Lung (tissue), 11 donors: ENCODE measurements at regions not wholly inside any gene's neighbourhood (a gene's known extent, or its start where the extent isn't known, plus 50 kb on each side); places are given as distances from the start of the nearest gene placed in this dataset.

Experiments
- ATAC-seq: fragments of 200-7000 bp; cut with Tn5 transposase; one replicate; pipeline ENCODE4 v1.9.1; 2020; ENCODE audit warnings: moderate number of reproducible peaks; ENCODE audit not compliant: insufficient read depth, low FRiP score
- DNase-seq, 3 donors: peaks; one replicate each; pipeline ENCODE4 v3.0.0-alpha.2; 2013 to 2017
- H3K27ac ChIP-seq, 2 donors: one replicate each; pipeline ENCODE4 v1.5.1; 2013; ENCODE audit warnings: mild to moderate bottlenecking in 2 of 2, moderate library complexity in 2 of 2, control low read depth in 1 of 2, inconsistent platforms in 1 of 2, low read depth in 1 of 2, low read length in 1 of 2
- H3K27me3 ChIP-seq, 3 donors: one replicate each; pipeline ENCODE4 v1.5.1; 2013; ENCODE audit warnings: low read length in 2 of 3; ENCODE audit not compliant: control insufficient read depth in 3 of 3, insufficient read depth in 3 of 3
- H3K36me3 ChIP-seq, 4 donors: one replicate each; pipeline ENCODE4 v1.5.1; 2013; ENCODE audit warnings: low read length in 4 of 4, mild to moderate bottlenecking in 1 of 4, moderate library complexity in 1 of 4; ENCODE audit not compliant: control insufficient read depth in 4 of 4, insufficient read depth in 4 of 4
- H3K4me1 ChIP-seq, 5 donors: one replicate each; pipeline ENCODE4 v1.5.1; 2013; ENCODE audit warnings: low read length in 5 of 5, mild to moderate bottlenecking in 2 of 5, moderate library complexity in 1 of 5; ENCODE audit not compliant: control insufficient read depth in 5 of 5, insufficient read depth in 5 of 5
- H3K4me3 ChIP-seq: one replicate; pipeline ENCODE4 v1.5.1; 2013; ENCODE audit warnings: mild to moderate bottlenecking, control low read depth, moderate library complexity
- H3K9ac ChIP-seq, 2 donors: one replicate each; pipeline ENCODE4 v1.5.1; 2013; ENCODE audit warnings: low read length in 2 of 2, control low read depth in 1 of 2; ENCODE audit not compliant: insufficient read depth in 1 of 2
- H3K9me3 ChIP-seq, 4 donors: one replicate each; pipeline ENCODE4 v1.5.1; 2013; ENCODE audit warnings: low read length in 3 of 4, mild to moderate bottlenecking in 1 of 4, moderate library complexity in 1 of 4; ENCODE audit not compliant: control insufficient read depth in 4 of 4, insufficient read depth in 3 of 4
- CTCF ChIP-seq: IDR thresholded peaks from 2 replicates; pipeline ENCODE4 v1.5.1; 2012; ENCODE audit warnings: mild to moderate bottlenecking; ENCODE audit errors: control extremely low read depth, extremely low read depth
- WGBS, 2 donors: extraction: QIAGEN DNeasy Blood & Tissue Kit; methylation state at CpG; one replicate each; pipeline ENCODE4 v1.1.7; 2013; 5-methylcytosine and 5-hydroxymethylcytosine counted together
- donor health status: control.
- donor health status: control.
- donor health status: Bipolar disorder and iron deficiency.
- donor health status: healthy.
- donor health status: DM: yes; HTN: yes; CAD: no.

- H3K4me3 ChIP-seq, result no peak overlapping the region
- no peak for DNase-seq
- no peak overlapping the region for H3K9ac ChIP-seq
- no peak for TF ChIP-seq CTCF
- H3K9me3 ChIP-seq, result no peaks in the 10 kb centered on the region
- no peak overlapping the region for H3K27ac ChIP-seq
- WGBS, 2 donors, result 83 to 87% methylated on average over 3 of the region's 3 CpGs
- H3K27me3 ChIP-seq, result no peaks in the 10 kb centered on the region
- H3K4me1 ChIP-seq, result peaks cover 0 to 12% (median 3%) of the 10 kb centered on the region in 5 donors
- no peaks in the 10 kb centered on the region for H3K36me3 ChIP-seq
- ATAC-seq, result no peak
Measured at GRCh38 chr13:33994198-33994597, 176.2 kb downstream of the RFC3 start.

GRCh38 chr13:33994826-33995502 lies 177.0 kb downstream of the RFC3 start:
- Histone ChIP-seq H3K27ac (no peak overlapping the region), H3K4me1 (peaks cover 0 to 12% (median 3%) of the 10 kb centered on the region in 5 donors), H3K27me3 (no peaks in the 10 kb centered on the region), H3K9ac (no peak overlapping the region), H3K4me3 (no peak overlapping the region), H3K9me3 (no peaks in the 10 kb centered on the region), H3K36me3 (no peaks in the 10 kb centered on the region)
- DNase-seq (no peak), ATAC-seq (no peak)
- no peak for TF ChIP-seq CTCF
- WGBS, 2 donors, result 88 to 91% methylated on average over 4 of the region's 4 CpGs

GRCh38 chr13:33996636-33997035 lies 178.7 kb downstream of the RFC3 start:
- ATAC-seq, result no peak
- no peak for DNase-seq

More at GRCh38 chr13:33996636-33997035, 178.7 kb downstream of the RFC3 start:
- Histone ChIP-seq H3K4me3 (no peak overlapping the region), H3K9ac (no peak overlapping the region), H3K9me3 (no peaks in the 10 kb centered on the region), H3K27ac (no peak overlapping the region), H3K27me3 (no peaks in the 10 kb centered on the region), H3K36me3 (no peaks in the 10 kb centered on the region), H3K4me1 (peaks cover 0 to 12% (median 3%) of the 10 kb centered on the region in 5 donors)
- no peak for TF ChIP-seq CTCF
- 94 to 95% methylated on average over 7 of the region's 7 CpGs for WGBS, 2 donors
